Spinal cord (tissue), 9 donors: ENCODE measurements at regions not wholly inside any gene's neighbourhood (a gene's known extent, or its start where the extent isn't known, plus 50 kb on each side); places are given as distances from the start of the nearest gene placed in this dataset.
A peak's percentile ranks its signal among the peaks of the same experiment; 100 is the strongest.

Source experiments
- DNase-seq, 6 donors: peaks; one replicate each; pipeline versions ENCODE4 v3.0.0 to v3.0.0-alpha.2; 2013 to 2015; ENCODE audit warnings: low spot score in 6 of 6, low read depth in 4 of 6
- H3K27ac ChIP-seq: one replicate; pipeline ENCODE4 v1.5.1; 2013; ENCODE audit warnings: low read depth, low read length, control low read depth
- H3K27me3 ChIP-seq: one replicate; pipeline ENCODE4 v1.6.1; 2013; ENCODE audit warnings: low read length; ENCODE audit not compliant: control insufficient read depth, insufficient read depth
- H3K36me3 ChIP-seq: one replicate; pipeline ENCODE4 v1.6.1; 2013; ENCODE audit warnings: low read length; ENCODE audit not compliant: control insufficient read depth, insufficient read depth
- H3K4me1 ChIP-seq: one replicate; pipeline ENCODE4 v1.6.1; 2013; ENCODE audit warnings: low read length; ENCODE audit not compliant: control insufficient read depth, insufficient read depth
- H3K4me3 ChIP-seq: one replicate; pipeline ENCODE4 v1.5.1; 2013; ENCODE audit warnings: low read depth, low read length, control low read depth
- H3K9me3 ChIP-seq: one replicate; pipeline ENCODE4 v1.6.1; 2013; ENCODE audit warnings: low read length; ENCODE audit not compliant: control insufficient read depth, insufficient read depth
- WGBS: methylation state at CpG from one replicate; pipeline ENCODE4 v1.1.5; 2013; ENCODE audit warnings: missing lambda C conversion rate; ENCODE audit not compliant: insufficient coverage; 5-methylcytosine and 5-hydroxymethylcytosine counted together
- donor health status: healthy.

DNA sequence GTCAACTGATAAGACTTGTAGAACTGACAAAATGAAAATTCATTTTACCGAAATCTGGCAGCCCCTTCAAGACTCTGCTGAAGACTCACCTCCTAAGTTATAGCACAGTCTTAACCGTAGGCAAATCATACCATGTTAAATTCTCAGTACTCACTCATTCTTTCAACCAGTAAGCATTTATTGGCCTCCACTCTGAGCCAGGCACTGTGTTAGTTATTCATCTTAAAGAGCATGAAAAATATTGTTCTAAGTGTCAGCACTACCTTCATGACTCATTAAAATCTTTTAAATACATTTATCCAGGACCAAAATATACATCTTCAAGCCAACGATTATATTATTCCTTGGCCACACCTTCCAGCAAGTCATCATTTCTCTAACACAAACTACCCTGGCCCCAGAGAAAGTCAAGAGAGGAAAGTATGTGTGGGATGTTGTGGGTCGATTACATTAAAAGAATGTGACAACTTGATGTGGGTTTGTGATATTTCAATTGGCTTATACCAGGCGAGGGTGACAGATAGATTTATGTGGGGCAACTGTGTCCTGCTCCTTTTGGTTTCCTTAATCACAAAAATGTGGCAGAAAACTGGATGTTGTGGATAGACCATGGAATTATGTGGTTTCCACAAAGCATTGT lies 55.0 kb downstream of the TMEM30B start:
- Histone ChIP-seq H3K27me3 (no peaks in the 10 kb centered on the region), H3K4me3 (no peak overlapping the region), H3K27ac (no peak overlapping the region), H3K36me3 (no peaks in the 10 kb centered on the region), H3K4me1 (no peaks in the 10 kb centered on the region), H3K9me3 (no peaks in the 10 kb centered on the region)
- WGBS, result 65% methylated on average over 2 of the region's 5 CpGs
- DNase-seq, result peak in 1 of 6 donors; percentile 23

GRCh38 chr14:61225344-61225743 lies 55.8 kb downstream of the TMEM30B start:
- Histone ChIP-seq H3K36me3 (no peaks in the 10 kb centered on the region), H3K4me1 (no peaks in the 10 kb centered on the region), H3K27me3 (peaks cover 2% of the 10 kb centered on the region), H3K4me3 (no peak overlapping the region), H3K9me3 (no peaks in the 10 kb centered on the region), H3K27ac (no peak overlapping the region)
- WGBS, result 89% methylated on average over 4 of the region's 6 CpGs
- no peak for DNase-seq

GRCh38 chr14:61223552-61223951 lies 57.6 kb downstream of the TMEM30B start:
- no peak for DNase-seq
- H3K36me3 ChIP-seq, result no peaks in the 10 kb centered on the region

GRCh38 chr14:61222388-61222787 lies 58.8 kb downstream of the TMEM30B start:
- H3K4me1 ChIP-seq, result no peaks in the 10 kb centered on the region
- WGBS, result 94% methylated on average over 2 of the region's 3 CpGs
- DNase-seq, result no peak
- H3K36me3 ChIP-seq, result no peaks in the 10 kb centered on the region
- no peaks in the 10 kb centered on the region for H3K9me3 ChIP-seq
- no peak overlapping the region for H3K4me3 ChIP-seq
- no peak overlapping the region for H3K27ac ChIP-seq
- H3K27me3 ChIP-seq, result peaks cover 2% of the 10 kb centered on the region

More at GRCh38 chr14:61223552-61223951, 57.6 kb downstream of the TMEM30B start:
- no peaks in the 10 kb centered on the region for H3K4me1 ChIP-seq
- peaks cover 2% of the 10 kb centered on the region for H3K27me3 ChIP-seq
- no peak overlapping the region for H3K4me3 ChIP-seq
- H3K9me3 ChIP-seq, result no peaks in the 10 kb centered on the region
- H3K27ac ChIP-seq, result no peak overlapping the region

DNA sequence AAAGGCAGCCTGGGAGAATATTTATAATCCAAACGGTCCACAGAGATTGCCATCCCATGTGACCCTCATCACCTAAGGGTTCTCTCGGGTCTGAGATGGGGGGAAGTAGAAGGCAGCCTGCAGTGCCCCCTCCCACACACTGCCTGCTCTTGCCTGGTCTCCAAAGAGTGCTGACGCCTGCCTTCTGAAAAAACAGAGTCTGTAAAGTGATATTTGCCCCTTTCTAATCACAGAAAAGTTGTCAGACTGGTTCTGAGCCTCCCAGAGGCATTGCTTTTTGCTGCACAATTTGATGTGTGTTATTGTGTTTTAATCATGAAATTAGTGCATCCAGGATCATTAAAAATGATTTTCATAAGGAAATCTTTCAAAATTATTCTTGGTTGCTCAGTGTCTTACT lies 59.2 kb downstream of the TMEM30B start:
- no peak for DNase-seq
- Histone ChIP-seq H3K27ac (no peak overlapping the region), H3K9me3 (no peaks in the 10 kb centered on the region)

DNA sequence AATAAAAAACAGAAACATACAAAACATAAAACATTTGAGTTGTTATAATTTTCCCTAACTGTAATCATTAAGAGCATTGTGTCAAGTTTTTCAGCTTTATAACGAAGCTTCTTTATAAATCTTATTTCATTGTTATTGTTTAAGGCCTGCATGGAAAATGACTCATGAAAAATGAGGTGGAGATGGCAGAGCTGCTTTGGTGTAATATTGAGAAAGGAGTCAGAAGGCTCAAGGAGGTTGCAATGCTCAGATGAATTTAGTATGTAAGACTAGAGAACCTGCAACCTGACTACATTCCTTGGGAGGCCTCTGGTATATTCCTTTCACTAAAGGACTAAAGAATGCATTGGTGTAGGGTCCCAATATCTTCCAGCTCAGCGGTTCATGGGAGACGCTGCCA lies 61.5 kb downstream of the TMEM30B start:
- Histone ChIP-seq H3K27me3 (peaks cover 2% of the 10 kb centered on the region), H3K36me3 (no peaks in the 10 kb centered on the region), H3K4me1 (no peaks in the 10 kb centered on the region), H3K4me3 (no peak overlapping the region), H3K9me3 (no peaks in the 10 kb centered on the region), H3K27ac (no peak overlapping the region)
- DNase-seq, result no peak
- no CpG with 5 or more reads among the region's 3 CpGs for WGBS

More for the DNA sequence above, 59.2 kb downstream of the TMEM30B start:
- Histone ChIP-seq H3K4me3 (no peak overlapping the region), H3K4me1 (no peaks in the 10 kb centered on the region), H3K27me3 (peaks cover 2% of the 10 kb centered on the region), H3K36me3 (no peaks in the 10 kb centered on the region)
- WGBS, result no CpG with 5 or more reads among the region's 3 CpGs

DNA sequence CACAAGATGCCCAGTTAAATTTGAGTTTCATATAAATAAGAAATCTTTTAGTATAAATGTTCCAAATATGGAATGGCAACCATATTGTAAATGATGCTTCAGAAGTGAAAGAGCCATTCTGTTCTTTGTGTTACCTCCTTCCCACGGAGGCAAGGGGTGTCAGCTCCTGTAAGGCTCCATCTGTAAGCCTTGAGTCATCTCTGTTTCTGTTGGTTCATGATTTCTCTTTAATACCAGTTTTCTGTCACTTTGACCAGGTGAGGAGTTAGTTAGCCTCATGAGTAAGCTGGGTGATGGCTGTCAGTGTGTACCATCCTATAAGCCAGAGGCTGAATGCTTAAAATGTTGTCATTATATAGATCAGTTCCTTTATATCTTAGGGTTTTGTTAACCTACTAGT lies 61.9 kb downstream of the TMEM30B start:
- Histone ChIP-seq H3K4me3 (no peak overlapping the region), H3K27me3 (peaks cover 2% of the 10 kb centered on the region), H3K27ac (no peak overlapping the region), H3K9me3 (no peaks in the 10 kb centered on the region), H3K36me3 (no peaks in the 10 kb centered on the region), H3K4me1 (no peaks in the 10 kb centered on the region)
- no peak for DNase-seq
- no CpG with 5 or more reads among the region's 1 CpG for WGBS

DNA sequence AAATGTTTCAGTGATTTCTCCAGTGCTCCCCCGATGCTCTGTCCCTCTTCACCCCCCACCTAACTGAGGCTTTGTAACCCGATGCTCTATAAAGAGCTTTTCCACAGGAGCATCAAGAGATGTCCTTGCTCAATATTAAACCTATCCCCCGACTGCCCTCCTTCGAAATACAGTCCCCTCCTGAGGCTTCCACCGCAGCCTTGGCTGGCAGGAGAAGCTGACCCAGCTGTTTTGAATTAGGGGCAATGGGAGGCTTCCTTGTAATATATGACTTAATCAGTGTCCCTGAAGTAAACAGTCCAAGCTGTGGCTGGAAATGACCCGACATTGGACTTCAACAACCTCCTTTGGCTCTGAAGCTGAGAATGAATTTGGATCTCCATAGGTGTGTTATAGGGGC lies 62.4 kb downstream of the TMEM30B start:
- no peak for DNase-seq
- Histone ChIP-seq H3K9me3 (no peaks in the 10 kb centered on the region), H3K27ac (no peak overlapping the region), H3K27me3 (peaks cover 2% of the 10 kb centered on the region), H3K4me3 (no peak overlapping the region), H3K36me3 (no peaks in the 10 kb centered on the region), H3K4me1 (no peaks in the 10 kb centered on the region)
- 51% methylated on average over 3 of the region's 6 CpGs for WGBS

- WGBS, result 75% methylated on average over 3 of the region's 5 CpGs
- Histone ChIP-seq H3K9me3 (no peaks in the 10 kb centered on the region), H3K4me3 (no peak overlapping the region), H3K27ac (peak overlapping the region; percentile 22), H3K36me3 (no peaks in the 10 kb centered on the region), H3K4me1 (no peaks in the 10 kb centered on the region), H3K27me3 (peaks cover 2% of the 10 kb centered on the region)
- DNase-seq, result no peak
These were observed 63.0 kb downstream of the TMEM30B start for GRCh38 chr14:61218157-61218556.

DNA sequence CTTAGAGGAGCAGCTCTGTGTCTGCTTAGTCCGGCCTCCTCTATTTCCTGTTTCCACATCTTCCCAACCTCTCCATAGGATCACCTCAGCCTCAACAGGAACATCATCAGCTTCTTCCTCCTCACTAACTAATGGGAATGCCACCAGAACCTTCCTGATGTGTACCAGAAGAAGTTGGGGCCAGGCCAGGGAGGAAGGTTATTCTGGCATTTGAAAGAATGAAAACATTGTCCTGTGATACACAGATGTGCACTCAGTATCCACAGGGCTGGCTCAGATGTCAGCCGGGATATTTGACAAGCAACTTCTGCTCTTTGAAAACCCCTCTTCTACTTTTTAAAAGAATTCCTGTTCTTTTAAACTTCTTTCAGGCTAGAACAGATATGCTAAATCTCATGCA lies 63.6 kb downstream of the TMEM30B start:
- Histone ChIP-seq H3K27me3 (peaks cover 2% of the 10 kb centered on the region), H3K9me3 (no peaks in the 10 kb centered on the region), H3K4me3 (no peak overlapping the region), H3K27ac (peak overlapping the region; percentile 19), H3K4me1 (no peaks in the 10 kb centered on the region), H3K36me3 (no peaks in the 10 kb centered on the region)
- 88% methylated on average over 2 of the region's 2 CpGs for WGBS
- DNase-seq, result no peak
